Central memory CD8-positive, alpha-beta T cell (primary cell): ENCODE measurements at regions not wholly inside any gene's neighbourhood (a gene's known extent, or its start where the extent isn't known, plus 50 kb on each side); places are given as distances from the start of the nearest gene placed in this dataset.

Experiments
- ATAC-seq: fragments of 150-1000 bp; cut with Tn5 transposase; replicated peaks from 2 replicates; pipeline ENCODE4 v1.10.0; 2022; ENCODE audit warnings: mild to moderate bottlenecking, moderate FRiP score, moderate number of reproducible peaks; ENCODE audit not compliant: poor library complexity, severe bottlenecking; ENCODE audit errors: extremely low read depth
- DNase-seq, 2 donors: peaks; one replicate each; pipeline ENCODE4 v3.0.0; 2021; ENCODE audit warnings: low spot score in 2 of 2
- H3K27ac Mint-ChIP-seq: one replicate; pipeline ENCODE4 v1.8.0; 2022; ENCODE audit warnings: low read depth, mild to moderate bottlenecking, moderate library complexity, mixed read lengths
- H3K27me3 Mint-ChIP-seq: one replicate; pipeline ENCODE4 v1.8.0; 2022; ENCODE audit warnings: mixed read lengths
- H3K36me3 Mint-ChIP-seq: one replicate; pipeline ENCODE4 v1.8.0; 2022; ENCODE audit warnings: mild to moderate bottlenecking, moderate library complexity, mixed read lengths; ENCODE audit not compliant: insufficient read depth
- H3K4me1 Mint-ChIP-seq: one replicate; pipeline ENCODE4 v1.8.0; 2022; ENCODE audit warnings: mixed read lengths
- H3K4me3 Mint-ChIP-seq: one replicate; pipeline ENCODE4 v1.8.0; 2022; ENCODE audit warnings: mild to moderate bottlenecking, moderate library complexity, mixed read lengths
- H3K9me3 Mint-ChIP-seq: one replicate; pipeline ENCODE4 v1.8.0; 2022; ENCODE audit warnings: mixed read lengths

DNA sequence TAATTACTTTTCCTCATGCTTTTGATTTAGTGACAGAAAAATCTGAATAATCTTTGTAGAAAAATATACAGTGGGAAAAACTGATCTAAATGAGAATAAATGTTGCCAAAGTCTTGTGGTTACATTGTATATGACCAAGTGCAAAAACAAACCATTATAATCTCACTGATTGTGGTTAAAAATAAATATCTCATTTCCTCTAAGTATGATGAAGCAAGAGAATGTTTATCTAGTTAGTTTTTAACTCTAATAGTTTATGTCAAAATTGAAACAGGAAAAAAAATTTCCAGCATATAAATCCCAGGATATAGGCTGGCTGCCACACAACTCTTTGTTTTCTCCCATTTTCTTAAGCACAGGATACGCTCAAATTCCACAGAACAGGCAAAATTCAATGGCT is 392.7 kb upstream of the ID4 start:
- Mint-ChIP-seq H3K9me3 (peaks cover 12% of the 10 kb centered on the region), H3K4me3 (no peak overlapping the region), H3K36me3 (no peaks in the 10 kb centered on the region), H3K27ac (no peak overlapping the region), H3K4me1 (no peaks in the 10 kb centered on the region), H3K27me3 (no peaks in the 10 kb centered on the region)
- no peak for ATAC-seq
- DNase-seq, result no peak

- peaks cover 16% of the 10 kb centered on the region for H3K9me3 Mint-ChIP-seq
- ATAC-seq (no peak), DNase-seq (no peak)
- no peaks in the 10 kb centered on the region for H3K27me3 Mint-ChIP-seq
- no peak overlapping the region for H3K27ac Mint-ChIP-seq
- H3K4me1 Mint-ChIP-seq, result no peaks in the 10 kb centered on the region
- no peaks in the 10 kb centered on the region for H3K36me3 Mint-ChIP-seq
- H3K4me3 Mint-ChIP-seq, result no peak overlapping the region
These were observed 390.6 kb upstream of the ID4 start for GRCh38 chr6:19446570-19446969.

DNA sequence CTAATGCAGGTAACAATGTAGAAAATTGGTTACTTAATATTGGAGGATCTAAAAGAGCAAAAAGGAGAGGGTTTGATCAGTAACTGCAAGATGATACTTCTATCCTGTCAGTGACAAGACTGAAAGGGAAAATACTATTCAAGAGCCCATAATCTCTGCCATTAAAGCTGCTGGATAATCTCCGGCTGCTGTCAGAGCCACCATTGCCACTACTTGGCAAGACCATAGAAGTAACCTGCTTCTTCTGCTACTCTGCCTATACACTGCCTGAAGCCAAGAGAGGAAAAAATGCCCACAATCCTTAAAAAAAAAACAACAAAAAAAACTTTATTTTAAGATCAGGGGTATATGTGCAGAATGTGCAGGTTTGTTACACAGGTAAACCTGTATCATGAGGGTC is 386.5 kb upstream of the ID4 start:
- no peaks in the 10 kb centered on the region for H3K36me3 Mint-ChIP-seq
- no peaks in the 10 kb centered on the region for H3K4me1 Mint-ChIP-seq

GRCh38 chr6:19452495-19452894 is 384.7 kb upstream of the ID4 start:
- no peak overlapping the region for H3K4me3 Mint-ChIP-seq

More for the DNA sequence above, 386.5 kb upstream of the ID4 start:
- Mint-ChIP-seq H3K27ac (no peak overlapping the region), H3K9me3 (peaks cover 12% of the 10 kb centered on the region), H3K27me3 (no peaks in the 10 kb centered on the region), H3K4me3 (no peak overlapping the region)
- no peak for ATAC-seq
- DNase-seq, result no peak

GRCh38 chr6:19454001-19454720 is 383.0 kb upstream of the ID4 start:
- Mint-ChIP-seq H3K36me3 (no peaks in the 10 kb centered on the region), H3K27me3 (no peaks in the 10 kb centered on the region), H3K9me3 (peaks cover 11% of the 10 kb centered on the region), H3K4me3 (no peak overlapping the region), H3K4me1 (no peaks in the 10 kb centered on the region), H3K27ac (no peak overlapping the region)
- no peak for ATAC-seq
- DNase-seq, result no peak

More at GRCh38 chr6:19452495-19452894, 384.7 kb upstream of the ID4 start:
- H3K36me3 Mint-ChIP-seq, result no peaks in the 10 kb centered on the region
- no peak overlapping the region for H3K27ac Mint-ChIP-seq
- no peak for DNase-seq
- H3K4me1 Mint-ChIP-seq, result no peaks in the 10 kb centered on the region
- no peak for ATAC-seq
- no peaks in the 10 kb centered on the region for H3K27me3 Mint-ChIP-seq
- peaks cover 8% of the 10 kb centered on the region for H3K9me3 Mint-ChIP-seq

GRCh38 chr6:19454721-19455392 is 382.3 kb upstream of the ID4 start:
- Mint-ChIP-seq H3K4me1 (no peaks in the 10 kb centered on the region), H3K27me3 (no peaks in the 10 kb centered on the region), H3K9me3 (peaks cover 6% of the 10 kb centered on the region), H3K27ac (no peak overlapping the region), H3K4me3 (no peak overlapping the region), H3K36me3 (no peaks in the 10 kb centered on the region)
- DNase-seq (no peak), ATAC-seq (no peak)

GRCh38 chr6:19463250-19463649 is 373.9 kb upstream of the ID4 start:
- DNase-seq (no peak), ATAC-seq (no peak)
- Mint-ChIP-seq H3K27me3 (no peaks in the 10 kb centered on the region), H3K9me3 (peaks cover 5% of the 10 kb centered on the region), H3K4me3 (no peak overlapping the region), H3K36me3 (no peaks in the 10 kb centered on the region), H3K27ac (no peak overlapping the region), H3K4me1 (no peaks in the 10 kb centered on the region)

DNA sequence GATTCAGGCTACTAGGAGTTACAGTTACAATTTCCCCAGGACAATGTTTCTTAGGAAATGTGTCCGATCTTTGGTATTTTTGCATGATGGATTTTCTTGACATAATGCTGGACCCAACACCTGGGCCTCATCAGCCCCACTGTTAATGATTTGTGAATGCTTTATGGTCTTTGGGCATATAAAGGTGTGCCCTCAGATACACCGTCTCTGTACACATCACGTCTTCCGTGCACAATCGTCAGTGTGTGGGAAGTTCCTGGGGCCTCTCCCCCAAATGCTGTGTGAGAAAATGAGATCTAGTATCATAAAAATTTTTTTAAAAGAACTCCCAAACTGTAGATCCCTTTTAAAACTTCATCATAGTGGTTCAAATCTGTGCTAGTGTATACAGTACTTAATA is 373.2 kb upstream of the ID4 start:
- H3K27me3 Mint-ChIP-seq, result no peaks in the 10 kb centered on the region
- H3K27ac Mint-ChIP-seq, result no peak overlapping the region
- H3K4me1 Mint-ChIP-seq, result no peaks in the 10 kb centered on the region
- DNase-seq (no peak), ATAC-seq (no peak)
- H3K9me3 Mint-ChIP-seq, result peaks cover 5% of the 10 kb centered on the region
- no peak overlapping the region for H3K4me3 Mint-ChIP-seq
- H3K36me3 Mint-ChIP-seq, result no peaks in the 10 kb centered on the region

GRCh38 chr6:19465256-19465655 is 371.9 kb upstream of the ID4 start:
- ATAC-seq, result no peak
- no peaks in the 10 kb centered on the region for H3K4me1 Mint-ChIP-seq
- peaks cover 2% of the 10 kb centered on the region for H3K9me3 Mint-ChIP-seq
- H3K27ac Mint-ChIP-seq, result no peak overlapping the region
- no peaks in the 10 kb centered on the region for H3K36me3 Mint-ChIP-seq
- H3K27me3 Mint-ChIP-seq, result no peaks in the 10 kb centered on the region
- H3K4me3 Mint-ChIP-seq, result no peak overlapping the region
- DNase-seq, result no peak

DNA sequence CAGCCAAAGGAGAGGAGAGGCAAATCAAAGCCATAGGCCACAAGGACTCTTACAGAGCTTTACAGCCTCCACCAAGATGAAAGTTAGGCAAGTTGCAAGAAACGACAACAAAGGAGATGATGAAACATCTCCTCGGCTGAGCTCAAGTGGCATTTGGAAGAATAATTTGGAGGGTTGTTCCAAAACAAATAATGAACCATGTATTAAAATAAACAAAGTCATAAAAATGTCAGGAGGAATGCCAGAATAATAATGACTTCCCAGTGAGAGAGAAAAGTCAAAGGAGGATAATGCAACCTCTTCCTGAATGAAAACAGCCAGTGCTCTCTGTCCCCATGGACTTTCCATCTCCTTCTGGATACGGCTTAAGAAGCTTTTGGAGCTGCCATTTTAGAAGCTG is 371.4 kb upstream of the ID4 start:
- H3K36me3 Mint-ChIP-seq, result no peaks in the 10 kb centered on the region
- ATAC-seq (no peak), DNase-seq (no peak)
- no peaks in the 10 kb centered on the region for H3K27me3 Mint-ChIP-seq
- no peak overlapping the region for H3K27ac Mint-ChIP-seq
- no peaks in the 10 kb centered on the region for H3K9me3 Mint-ChIP-seq
- no peaks in the 10 kb centered on the region for H3K4me1 Mint-ChIP-seq
- H3K4me3 Mint-ChIP-seq, result no peak overlapping the region

GRCh38 chr6:19470333-19470732 is 366.8 kb upstream of the ID4 start:
- Mint-ChIP-seq H3K36me3 (no peaks in the 10 kb centered on the region), H3K4me3 (no peak overlapping the region), H3K27me3 (no peaks in the 10 kb centered on the region), H3K4me1 (no peaks in the 10 kb centered on the region), H3K27ac (no peak overlapping the region), H3K9me3 (no peaks in the 10 kb centered on the region)
- no peak for DNase-seq
- ATAC-seq, result no peak

DNA sequence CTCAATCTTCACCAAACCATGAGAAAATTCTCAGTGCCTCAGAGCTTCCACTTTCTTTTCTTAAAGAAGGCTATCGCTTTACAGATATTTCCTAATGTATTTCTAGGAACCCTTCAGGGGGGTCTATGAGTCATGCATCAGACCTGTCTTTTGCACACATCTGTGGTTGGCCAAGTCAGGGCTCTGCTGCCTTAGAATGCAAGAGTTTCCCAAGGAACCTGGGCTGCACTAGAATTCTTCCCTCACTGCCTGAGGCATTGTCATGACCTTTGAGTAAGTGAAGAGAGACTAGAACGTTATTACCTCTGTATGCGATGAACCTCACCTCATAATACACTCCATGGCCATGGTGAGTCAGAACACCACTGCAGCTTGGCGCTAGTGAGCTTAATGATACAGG is 365.0 kb upstream of the ID4 start:
- Mint-ChIP-seq H3K36me3 (peaks cover 3% of the 10 kb centered on the region), H3K4me3 (no peak overlapping the region), H3K27me3 (no peaks in the 10 kb centered on the region), H3K4me1 (no peaks in the 10 kb centered on the region), H3K27ac (no peak overlapping the region), H3K9me3 (no peaks in the 10 kb centered on the region)
- no peak for DNase-seq
- ATAC-seq, result no peak

GRCh38 chr6:19472850-19473249 is 364.3 kb upstream of the ID4 start:
- H3K36me3 Mint-ChIP-seq, result peaks cover 3% of the 10 kb centered on the region
- H3K27me3 Mint-ChIP-seq, result no peaks in the 10 kb centered on the region
- H3K27ac Mint-ChIP-seq, result no peak overlapping the region
- no peak overlapping the region for H3K4me3 Mint-ChIP-seq
- H3K9me3 Mint-ChIP-seq, result no peaks in the 10 kb centered on the region
- no peaks in the 10 kb centered on the region for H3K4me1 Mint-ChIP-seq
- ATAC-seq (no peak), DNase-seq (no peak)
